H1 (cell line): ENCODE measurements at regions not wholly inside any gene's neighbourhood (a gene's known extent, or its start where the extent isn't known, plus 50 kb on each side); places are given as distances from the start of the nearest gene placed in this dataset.

Source experiments
- CTCF ChIA-PET: fragments of 300-600 bp; sonication (Branson Sonifier 250); formaldehyde crosslinking; loops from one replicate; lab custom pipeline; 2021; ENCODE audit not compliant: partially characterized antibody; lab: Charles Lee
- POLR2A ChIA-PET: fragments of 300-600 bp; sonication (Branson Sonifier 250); formaldehyde crosslinking; loops from one replicate; lab custom pipeline; 2021; ENCODE audit warnings: inconsistent platforms; ENCODE audit not compliant: partially characterized antibody; lab: Charles Lee
- DNase-seq, 2 experiments: peaks; one replicate each; pipeline versions ENCODE4 v3.0.0 to v3.0.0-alpha.2; 2010 to 2022; ENCODE audit warnings: low spot score in 2 of 2, low read depth in 1 of 2, mixed read lengths in 1 of 2
- FAIRE-seq: peaks from 2 replicates; lab custom pipeline; 2011; peaks lifted over from hg19 to GRCh38; lab: Jason Lieb, UNC
- H2AFZ ChIP-seq: 2 replicates; pipeline ENCODE4 v1.8.1; 2012; ENCODE audit warnings: low read length, inconsistent platforms
- H2AK5ac ChIP-seq: 2 replicates; pipeline ENCODE4 v1.6.1; 2013; ENCODE audit warnings: low read depth, low read length
- H2BK120ac ChIP-seq: replicated peaks from 2 replicates; pipeline ENCODE3; 2013; ENCODE audit warnings: low read depth, low read length, inconsistent platforms
- H2BK12ac ChIP-seq: 2 replicates; pipeline ENCODE4 v1.6.1; 2013; ENCODE audit warnings: low read depth, low read length
- H2BK15ac ChIP-seq: 2 replicates; pipeline ENCODE4 v1.6.1; 2013; ENCODE audit warnings: low read length
- H2BK20ac ChIP-seq: 2 replicates; pipeline ENCODE4 v1.6.1; 2013; ENCODE audit warnings: low read length
- H2BK5ac ChIP-seq: 2 replicates; pipeline ENCODE4 v1.6.1; 2013; ENCODE audit warnings: low read depth, low read length
- H3K14ac ChIP-seq: 2 replicates; pipeline ENCODE4 v1.6.1; 2013; ENCODE audit warnings: inconsistent platforms; ENCODE audit not compliant: insufficient read length
- H3K18ac ChIP-seq: 2 replicates; pipeline ENCODE4 v1.6.1; 2013; ENCODE audit warnings: low read length; ENCODE audit errors: extremely low read depth
- H3K23ac ChIP-seq: 2 replicates; pipeline ENCODE4 v1.6.1; 2013; ENCODE audit warnings: inconsistent platforms; ENCODE audit not compliant: insufficient read length
- H3K23me2 ChIP-seq: 2 replicates; pipeline ENCODE4 v1.6.1; 2013; ENCODE audit warnings: low read depth, low read length
- H3K27ac ChIP-seq: 2 replicates; pipeline ENCODE4 v1.6.1; 2011; ENCODE audit warnings: low read depth, low read length, inconsistent platforms
- H3K27me3 ChIP-seq, 4 experiments: replicated peaks in 1 of 4; 1 replicate in 1 of 4; 2 replicates in 3 of 4; pipeline versions ENCODE4 v1.6.1 to v1.8.1; 2011 to 2013; ENCODE audit warnings: low read length in 3 of 4, mild to moderate bottlenecking in 3 of 4, inconsistent platforms in 2 of 4, mixed read lengths in 2 of 4, moderate library complexity in 1 of 4; ENCODE audit not compliant: control insufficient read depth in 3 of 4, insufficient read depth in 3 of 4; ENCODE audit errors: extremely low read depth in 1 of 4
- H3K36me3 ChIP-seq, 4 experiments: 2 replicates each; pipeline versions ENCODE4 v1.6.1 to v1.8.1; 2011 to 2013; ENCODE audit warnings: mild to moderate bottlenecking in 4 of 4, low read length in 3 of 4, moderate library complexity in 2 of 4, control low read depth in 1 of 4, inconsistent platforms in 1 of 4; ENCODE audit not compliant: insufficient read depth in 4 of 4, control insufficient read depth in 2 of 4
- H3K4ac ChIP-seq: replicated peaks from 2 replicates; pipeline ENCODE3; 2013; ENCODE audit warnings: low read length, low read depth, mixed read lengths, inconsistent platforms; ENCODE audit not compliant: insufficient read length
- H3K4me1 ChIP-seq, 4 experiments: replicated peaks in 1 of 4; 1 replicate in 1 of 4; 2 replicates in 3 of 4; pipeline versions ENCODE4 v1.6.1 to v1.8.1; 2011 to 2013; ENCODE audit warnings: low read length in 3 of 4, inconsistent platforms in 2 of 4, mixed read lengths in 1 of 4; ENCODE audit not compliant: insufficient read depth in 4 of 4, control insufficient read depth in 3 of 4
- H3K4me2 ChIP-seq, 2 experiments: 2 replicates each; pipeline versions ENCODE4 v1.6.1 to v1.8.1; 2011 to 2013; ENCODE audit warnings: low read depth in 2 of 2, low read length in 2 of 2, control low read depth in 1 of 2, inconsistent platforms in 1 of 2, mild to moderate bottlenecking in 1 of 2; ENCODE audit not compliant: insufficient read depth in 1 of 2
- H3K4me3 ChIP-seq, 4 experiments: fragments of 200-600, 300-600 bp in 1 of 4; sonication (generic), shearing (Covaris generic), sonication (Bioruptor Twin) in 1 of 4; 2 replicates each; pipeline versions ENCODE4 v1.5.1 to v1.8.1; 2011 to 2016; ENCODE audit warnings: low read length in 4 of 4, low read depth in 3 of 4, control low read depth in 2 of 4, inconsistent platforms in 2 of 4, mild to moderate bottlenecking in 2 of 4, mixed read lengths in 1 of 4, moderate library complexity in 1 of 4; ENCODE audit not compliant: insufficient read depth in 2 of 4; ENCODE audit errors: extremely low read depth in 1 of 4
- H3K56ac ChIP-seq: replicated peaks from 2 replicates; pipeline ENCODE3; 2013; ENCODE audit warnings: low read depth, mild to moderate bottlenecking, mixed read lengths, low read length, inconsistent platforms; ENCODE audit not compliant: insufficient read length
- H3K79me1 ChIP-seq: 2 replicates; pipeline ENCODE4 v1.6.1; 2013; ENCODE audit warnings: low read depth, low read length, control low read depth
- H3K79me2 ChIP-seq, 2 experiments: 2 replicates each; pipeline versions ENCODE4 v1.6.1 to v1.8.1; 2012 to 2013; ENCODE audit warnings: low read length in 2 of 2, mild to moderate bottlenecking in 2 of 2, inconsistent platforms in 1 of 2; ENCODE audit not compliant: insufficient read depth in 2 of 2, control insufficient read depth in 1 of 2
- H3K9ac ChIP-seq, 4 experiments: replicated peaks in 1 of 4; 1 replicate in 1 of 4; 2 replicates in 3 of 4; pipeline versions ENCODE4 v1.6.1 to v1.8.1; 2011 to 2013; ENCODE audit warnings: low read depth in 3 of 4, low read length in 3 of 4, control low read depth in 2 of 4, mild to moderate bottlenecking in 2 of 4, moderate library complexity in 2 of 4, inconsistent platforms in 1 of 4; ENCODE audit errors: extremely low read depth in 1 of 4
- H3K9me3 ChIP-seq, 2 experiments: 2 replicates each; pipeline versions ENCODE4 v1.6.1 to v1.8.1; 2012 to 2013; ENCODE audit warnings: mild to moderate bottlenecking in 2 of 2, moderate library complexity in 2 of 2, control low read depth in 1 of 2, inconsistent platforms in 1 of 2, low read depth in 1 of 2, low read length in 1 of 2, mixed read lengths in 1 of 2; ENCODE audit not compliant: insufficient read depth in 2 of 2
- H4K20me1 ChIP-seq, 2 experiments: replicated peaks in 1 of 2; 2 replicates each; pipeline versions ENCODE3 to v1.8.1; 2011 to 2013; ENCODE audit warnings: inconsistent platforms in 2 of 2, low read length in 2 of 2, mild to moderate bottlenecking in 1 of 2; ENCODE audit not compliant: insufficient read depth in 2 of 2, control insufficient read depth in 1 of 2
- H4K5ac ChIP-seq: 2 replicates; pipeline ENCODE4 v1.6.1; 2013; ENCODE audit warnings: low read length, low read depth, mixed read lengths, inconsistent platforms; ENCODE audit not compliant: insufficient read length
- H4K8ac ChIP-seq: 2 replicates; pipeline ENCODE4 v1.8.0; 2013; ENCODE audit warnings: mild to moderate bottlenecking, moderate library complexity, low read length, inconsistent platforms; ENCODE audit not compliant: insufficient read depth; ENCODE audit errors: extremely low read depth
- H4K91ac ChIP-seq: replicated peaks from 2 replicates; pipeline ENCODE3; 2013; ENCODE audit warnings: low read length, mixed read lengths, inconsistent platforms; ENCODE audit not compliant: insufficient read length
- CEBPB ChIP-seq: IDR thresholded peaks from 2 replicates; pipeline ENCODE4 v1.6.1; 2012; ENCODE audit warnings: low read depth, low read length
- HDAC6 ChIP-seq: IDR thresholded peaks from one replicate; pipeline ENCODE4 v1.7.1; 2012; ENCODE audit warnings: low read depth, mild to moderate bottlenecking, inconsistent platforms, low read length, moderate library complexity
- JUN ChIP-seq: IDR thresholded peaks from 2 replicates; pipeline ENCODE4 v1.6.1; 2011; ENCODE audit warnings: low read depth, mild to moderate bottlenecking, improper control_type of control experiment, low read length
- JUND ChIP-seq: IDR thresholded peaks from 2 replicates; pipeline ENCODE4 v1.6.1; 2011; ENCODE audit warnings: mild to moderate bottlenecking, improper control_type of control experiment, low read length
- RAD21 ChIP-seq, 2 experiments: IDR thresholded peaks in 1 of 2; conservative IDR thresholded peaks in 1 of 2; 2 replicates each; pipeline ENCODE4 v1.6.1; 2011; ENCODE audit warnings: low read depth in 2 of 2, low read length in 2 of 2, improper control_type of control experiment in 1 of 2, inconsistent platforms in 1 of 2, mild to moderate bottlenecking in 1 of 2, moderate library complexity in 1 of 2
- USF2 ChIP-seq: IDR thresholded peaks from 2 replicates; pipeline ENCODE4 v1.6.1; 2011; ENCODE audit warnings: low read length, improper control_type of control experiment
- YY1 ChIP-seq: IDR thresholded peaks from 2 replicates; pipeline ENCODE4 v1.6.1; 2011; ENCODE audit warnings: low read depth, mild to moderate bottlenecking, low read length
- WGBS, 2 experiments: shearing (Covaris generic) in 1 of 2; methylation state at CpG; one replicate each; pipeline versions ENCODE4 v1.1.6 to v1.1.7; 2013 to 2015; ENCODE audit warnings: low lambda C conversion rate in 2 of 2, mixed read lengths in 2 of 2, inconsistent platforms in 1 of 2, low coverage in 1 of 2, missing lambda C conversion rate in 1 of 2; ENCODE audit not compliant: insufficient replicate concordance in 2 of 2, insufficient coverage in 1 of 2, insufficient read length in 1 of 2; ENCODE audit errors: extremely low coverage in 1 of 2, missing lambda C conversion rate in 1 of 2; 5-methylcytosine and 5-hydroxymethylcytosine counted together
- TF ChIP-seq, protein P1 (sequence below): IDR thresholded peaks from 2 replicates; pipeline ENCODE4 v1.6.1; 2012; ENCODE audit warnings: inconsistent platforms

- Histone ChIP-seq H3K4ac (no peak overlapping the region), H3K9ac (no peak overlapping the region), H3K4me1 (peaks cover 0 to 3% (median 0%) of the 10 kb centered on the region in 4 experiments; a peak in 2 of 7 replicates), H3K23ac (no peak overlapping the region), H3K27me3 (peaks cover 0 to 2% (median 0%) of the 10 kb centered on the region in 4 experiments; a peak in 1 of 7 replicates), H3K9me3 (peaks cover 0 to 7% of the 10 kb centered on the region in 2 experiments; a peak in 2 of 4 replicates), H3K79me1 (no peaks in the 10 kb centered on the region), H2BK15ac (no peak overlapping the region), H3K4me2 (no peak overlapping the region), H3K56ac (no peak overlapping the region), H3K79me2 (no peaks in the 10 kb centered on the region; a peak in 1 of 4 replicates), H4K5ac (no peak overlapping the region), H2BK5ac (no peak overlapping the region), H2AK5ac (no peak overlapping the region), H4K20me1 (no peaks in the 10 kb centered on the region), H3K4me3 (no peak overlapping the region), H3K23me2 (no peaks in the 10 kb centered on the region), H2BK20ac (no peak overlapping the region), H4K91ac (no peak overlapping the region), H4K8ac (no peak overlapping the region; the same call in 1 of the 2 replicates), H3K14ac (no peak overlapping the region), H2AFZ (no peak overlapping the region), H3K18ac (no peak overlapping the region), H2BK12ac (no peak overlapping the region), H3K36me3 (no peaks in the 10 kb centered on the region; a peak in 1 of 8 replicates), H3K27ac (no peak overlapping the region), H2BK120ac (no peak overlapping the region)
- POLR2A ChIA-PET, result no interaction called here
- CTCF ChIA-PET, result interaction anchor here (1.4 kb wide), 1 partner anchor 268 kb away, joined by 3 read pairs; no protein-coding TSS in a partner anchor
- 85% methylated on average over 5 of the region's 5 CpGs; no CpG with 5 or more reads in 1 of the 2 experiments for WGBS, 2 experiments
- DNase-seq (no peak), FAIRE-seq (no peak)
- TF ChIP-seq CEBPB (no peak), HDAC6 (no peak), USF2 (no peak), YY1 (no peak), JUN (no peak), JUND (no peak), RAD21 (IDR thresholded peaks at IDR 0.05 in 1 of 2, conservative IDR thresholded peaks at IDR 0.05 in 1 of 2; ENCODE audit: low read depth in 2 of 2, low read length in 2 of 2) (no peak)
- TF ChIP-seq, protein P1, sequence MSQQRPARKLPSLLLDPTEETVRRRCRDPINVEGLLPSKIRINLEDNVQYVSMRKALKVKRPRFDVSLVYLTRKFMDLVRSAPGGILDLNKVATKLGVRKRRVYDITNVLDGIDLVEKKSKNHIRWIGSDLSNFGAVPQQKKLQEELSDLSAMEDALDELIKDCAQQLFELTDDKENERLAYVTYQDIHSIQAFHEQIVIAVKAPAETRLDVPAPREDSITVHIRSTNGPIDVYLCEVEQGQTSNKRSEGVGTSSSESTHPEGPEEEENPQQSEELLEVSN, result no peak
These were observed 204.8 kb upstream of the TOPAZ1 start for GRCh38 chr3:44036850-44037249.
